ENCODE measurements at regions not wholly inside any gene's neighbourhood (a gene's known extent, or its start where the extent isn't known, plus 50 kb on each side); places are given as distances from the start of the nearest gene placed in this dataset.

- H3K4me1 ChIP-seq (ENCODE audit: insufficient read depth, poor library complexity, severe bottlenecking) = no peaks in the 10 kb centered on the region
- TF ChIP-seq, protein P1, sequence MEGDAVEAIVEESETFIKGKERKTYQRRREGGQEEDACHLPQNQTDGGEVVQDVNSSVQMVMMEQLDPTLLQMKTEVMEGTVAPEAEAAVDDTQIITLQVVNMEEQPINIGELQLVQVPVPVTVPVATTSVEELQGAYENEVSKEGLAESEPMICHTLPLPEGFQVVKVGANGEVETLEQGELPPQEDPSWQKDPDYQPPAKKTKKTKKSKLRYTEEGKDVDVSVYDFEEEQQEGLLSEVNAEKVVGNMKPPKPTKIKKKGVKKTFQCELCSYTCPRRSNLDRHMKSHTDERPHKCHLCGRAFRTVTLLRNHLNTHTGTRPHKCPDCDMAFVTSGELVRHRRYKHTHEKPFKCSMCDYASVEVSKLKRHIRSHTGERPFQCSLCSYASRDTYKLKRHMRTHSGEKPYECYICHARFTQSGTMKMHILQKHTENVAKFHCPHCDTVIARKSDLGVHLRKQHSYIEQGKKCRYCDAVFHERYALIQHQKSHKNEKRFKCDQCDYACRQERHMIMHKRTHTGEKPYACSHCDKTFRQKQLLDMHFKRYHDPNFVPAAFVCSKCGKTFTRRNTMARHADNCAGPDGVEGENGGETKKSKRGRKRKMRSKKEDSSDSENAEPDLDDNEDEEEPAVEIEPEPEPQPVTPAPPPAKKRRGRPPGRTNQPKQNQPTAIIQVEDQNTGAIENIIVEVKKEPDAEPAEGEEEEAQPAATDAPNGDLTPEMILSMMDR (IDR thresholded peaks at IDR 0.05; ENCODE audit: poor library complexity, severe bottlenecking) = no peak
- H3K27me3 ChIP-seq (ENCODE audit: insufficient read depth, poor library complexity, severe bottlenecking) = no peaks in the 10 kb centered on the region
- DNase-seq (ENCODE audit: low spot score) (no peak), ATAC-seq (ENCODE audit: low read depth) (peak; percentile 31; the same call in 1 of the 3 replicates)
- H3K27ac ChIP-seq (ENCODE audit: poor library complexity, severe bottlenecking) = no peak overlapping the region
- no peaks in the 10 kb centered on the region for H3K9me3 ChIP-seq (ENCODE audit: severe bottlenecking)
- H3K36me3 ChIP-seq (ENCODE audit: low read depth) = no peaks in the 10 kb centered on the region
- no peak overlapping the region for H3K4me3 ChIP-seq (ENCODE audit: severe bottlenecking)
Measured at GRCh38 chr2:205878999-205879762, 196.9 kb downstream of the NRP2 start.

GRCh38 chr2:205877496-205877895, 195.2 kb downstream of the NRP2 start:
- TF ChIP-seq, protein P1 (IDR thresholded peaks at IDR 0.05; ENCODE audit: poor library complexity, severe bottlenecking) = no peak
- Histone ChIP-seq H3K36me3 (ENCODE audit: low read depth) (no peaks in the 10 kb centered on the region), H3K4me1 (ENCODE audit: insufficient read depth, poor library complexity, severe bottlenecking) (no peaks in the 10 kb centered on the region), H3K27ac (ENCODE audit: poor library complexity, severe bottlenecking) (no peak overlapping the region), H3K27me3 (ENCODE audit: insufficient read depth, poor library complexity, severe bottlenecking) (no peaks in the 10 kb centered on the region), H3K4me3 (ENCODE audit: severe bottlenecking) (no peak overlapping the region), H3K9me3 (ENCODE audit: severe bottlenecking) (no peaks in the 10 kb centered on the region)
- ATAC-seq (ENCODE audit: low read depth) (no peak), DNase-seq (ENCODE audit: low spot score) (no peak)

- Histone ChIP-seq H3K27ac (ENCODE audit: poor library complexity, severe bottlenecking) (no peak overlapping the region), H3K9me3 (ENCODE audit: severe bottlenecking) (no peaks in the 10 kb centered on the region), H3K4me1 (ENCODE audit: insufficient read depth, poor library complexity, severe bottlenecking) (no peaks in the 10 kb centered on the region), H3K4me3 (ENCODE audit: severe bottlenecking) (no peak overlapping the region), H3K27me3 (ENCODE audit: insufficient read depth, poor library complexity, severe bottlenecking) (no peaks in the 10 kb centered on the region), H3K36me3 (ENCODE audit: low read depth) (no peaks in the 10 kb centered on the region)
- TF ChIP-seq, protein P1 (IDR thresholded peaks at IDR 0.05; ENCODE audit: poor library complexity, severe bottlenecking) = no peak
- no peak for DNase-seq (ENCODE audit: low spot score)
- no peak for ATAC-seq (ENCODE audit: low read depth)
Measured at GRCh38 chr2:205876127-205876526, 193.8 kb downstream of the NRP2 start.

GRCh38 chr2:205872716-205873115, 190.4 kb downstream of the NRP2 start:
- ATAC-seq (ENCODE audit: low read depth) (no peak), DNase-seq (ENCODE audit: low spot score) (no peak)
- TF ChIP-seq, protein P1 (IDR thresholded peaks at IDR 0.05; ENCODE audit: poor library complexity, severe bottlenecking) = no peak
- H3K4me3 ChIP-seq (ENCODE audit: severe bottlenecking) = no peak overlapping the region
- H3K4me1 ChIP-seq (ENCODE audit: insufficient read depth, poor library complexity, severe bottlenecking) = no peaks in the 10 kb centered on the region
- no peak overlapping the region for H3K27ac ChIP-seq (ENCODE audit: poor library complexity, severe bottlenecking)
- H3K9me3 ChIP-seq (ENCODE audit: severe bottlenecking) = no peaks in the 10 kb centered on the region
- no peaks in the 10 kb centered on the region for H3K36me3 ChIP-seq (ENCODE audit: low read depth)
- no peaks in the 10 kb centered on the region for H3K27me3 ChIP-seq (ENCODE audit: insufficient read depth, poor library complexity, severe bottlenecking)

GRCh38 chr2:205869439-205869838, 187.1 kb downstream of the NRP2 start:
- no peak overlapping the region for H3K4me3 ChIP-seq (ENCODE audit: severe bottlenecking)
- TF ChIP-seq, protein P1 (IDR thresholded peaks at IDR 0.05; ENCODE audit: poor library complexity, severe bottlenecking) = no peak
- H3K4me1 ChIP-seq (ENCODE audit: insufficient read depth, poor library complexity, severe bottlenecking) = no peaks in the 10 kb centered on the region
- no peaks in the 10 kb centered on the region for H3K36me3 ChIP-seq (ENCODE audit: low read depth)
- no peaks in the 10 kb centered on the region for H3K9me3 ChIP-seq (ENCODE audit: severe bottlenecking)
- ATAC-seq (ENCODE audit: low read depth) (no peak), DNase-seq (ENCODE audit: low spot score) (no peak)
- H3K27me3 ChIP-seq (ENCODE audit: insufficient read depth, poor library complexity, severe bottlenecking) = no peaks in the 10 kb centered on the region
- no peak overlapping the region for H3K27ac ChIP-seq (ENCODE audit: poor library complexity, severe bottlenecking)

Measured in RWPE2 (cell line).